Motor neuron (in vitro differentiated cells): ENCODE measurements at regions not wholly inside any gene's neighbourhood (a gene's known extent, or its start where the extent isn't known, plus 50 kb on each side); places are given as distances from the start of the nearest gene placed in this dataset.
"Not testable (repeated sequence)": the region's sequence is repeated elsewhere in the genome, so short reads cannot be mapped to it uniquely, and the experiment has no call there.

Source experiments
- ATAC-seq, 8 experiments: fragments of 200-7000 bp; cut with Tn5 transposase; replicated peaks in 6 of 8; 2 replicates each; pipeline ENCODE4 v1.8.0; 2021; ENCODE audit warnings: mild to moderate bottlenecking in 8 of 8, moderate library complexity in 8 of 8
- H3K27ac ChIP-seq, 2 donors: fragments of 250-450 bp; sonication (Bioruptor Pico); 2 replicates each; pipeline ENCODE4 v1.9.0; 2021; ENCODE audit warnings: antibody characterized with exemption in 2 of 2, mild to moderate bottlenecking in 2 of 2, moderate library complexity in 1 of 2
- H3K4me1 ChIP-seq, 2 donors: fragments of 250-450 bp; sonication (Bioruptor Pico); replicated peaks in 1 of 2; 2 replicates each; pipeline ENCODE4 v1.6.1; 2021; ENCODE audit warnings: antibody characterized with exemption in 2 of 2, mild to moderate bottlenecking in 2 of 2, moderate library complexity in 1 of 2
- H3K4me3 ChIP-seq, 5 donors: fragments of 250-450 bp; sonication (Bioruptor Pico); 2 replicates each; pipeline ENCODE4 v1.9.0; 2021; ENCODE audit warnings: antibody characterized with exemption in 5 of 5, mild to moderate bottlenecking in 5 of 5, moderate library complexity in 4 of 5
- WGBS, 10 experiments: fragments of 450-650 bp; shearing (Covaris generic); methylation state at CpG; one replicate each; pipeline ENCODE4 v1.0.0; 2022; 5-methylcytosine and 5-hydroxymethylcytosine counted together
- in situ Hi-C, 9 experiments: fragments of 400-800 bp; cut with MboI; loops; one replicate each; pipeline ENCODE4 v1.15.0; 2021; ENCODE audit warnings: low sequenced_read_pairs in 9 of 9, low pct_unique_long_range_greater_than_20kb in 2 of 9; ENCODE audit not compliant: unreplicated experiment in 9 of 9

- 0 to 93% (median 44%) methylated on average over 2 to 4 of the region's 4 CpGs; no CpG with 5 or more reads in 4 of the 10 experiments for WGBS, 10 experiments
- Histone ChIP-seq H3K27ac (no peak overlapping the region), H3K4me3 (no peak overlapping the region), H3K4me1 (no peaks in the 10 kb centered on the region)
- ATAC-seq, result no peak
- in situ Hi-C loops, result no loop called here
Observed at GRCh38 chr1:38670544-38671122, 188.9 kb downstream of the RRAGC start.

GRCh38 chr1:38667626-38668025 lies 191.9 kb downstream of the RRAGC start:
- no peaks in the 10 kb centered on the region for H3K4me1 ChIP-seq
- WGBS, 10 experiments, result 0 to 73% (median 53%) methylated on average over 1 to 4 of the region's 4 CpGs; no CpG with 5 or more reads in 2 of the 10 experiments
- no peak overlapping the region for H3K4me3 ChIP-seq
- in situ Hi-C loops, result no loop called here
- no peak for ATAC-seq
- no peak overlapping the region for H3K27ac ChIP-seq

GRCh38 chr1:38662126-38662525 lies 197.4 kb downstream of the RRAGC start:
- ATAC-seq, result no peak
- in situ Hi-C loops, result no loop called here
- 33 to 100% (median 83%) methylated on average over 2 to 7 of the region's 7 CpGs; no CpG with 5 or more reads in 2 of the 10 experiments for WGBS, 10 experiments

DNA sequence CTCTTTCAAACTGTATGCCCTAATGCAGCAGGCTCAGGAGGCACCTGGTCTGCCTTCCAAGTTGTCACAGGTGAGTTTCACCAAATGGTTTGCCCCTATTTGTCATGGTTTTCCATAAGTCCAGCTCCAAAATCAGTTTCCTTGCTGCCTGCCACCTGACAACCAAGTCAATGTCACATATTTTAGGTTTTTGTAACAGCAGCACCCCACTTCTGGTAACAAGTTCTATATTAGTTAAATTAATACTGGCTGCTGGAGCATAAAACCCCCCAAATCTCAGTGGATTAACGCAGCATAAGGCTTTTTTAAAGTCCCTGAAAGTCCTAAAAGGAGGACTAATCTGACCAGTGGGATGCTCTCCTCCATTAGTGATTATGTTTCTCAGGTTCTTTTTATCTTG lies 200.7 kb downstream of the RRAGC start:
- in situ Hi-C loops, result no loop called here
- Histone ChIP-seq H3K27ac (no peak overlapping the region), H3K4me1 (peaks cover 5 to 10% of the 10 kb centered on the region in 2 donors), H3K4me3 (no peak overlapping the region)
- no peak for ATAC-seq
- 0 to 89% (median 43%) methylated on average over 1 of the region's 1 CpG; no CpG with 5 or more reads in 1 of the 10 experiments for WGBS, 10 experiments

More at GRCh38 chr1:38662126-38662525, 197.4 kb downstream of the RRAGC start:
- peaks cover 0 to 4% of the 10 kb centered on the region in 2 donors for H3K4me1 ChIP-seq
- H3K27ac ChIP-seq, result no peak overlapping the region
- no peak overlapping the region for H3K4me3 ChIP-seq

GRCh38 chr1:38657873-38658272 lies 201.7 kb downstream of the RRAGC start:
- in situ Hi-C loops, result no loop called here
- no peak overlapping the region for H3K4me3 ChIP-seq
- WGBS, 10 experiments, result 27 to 100% (median 86%) methylated on average over 1 to 2 of the region's 2 CpGs; no CpG with 5 or more reads in 2 of the 10 experiments
- ATAC-seq, result no peak
- no peak overlapping the region for H3K27ac ChIP-seq
- H3K4me1 ChIP-seq, result peaks cover 5 to 10% of the 10 kb centered on the region in 2 donors

- peaks cover 5 to 10% of the 10 kb centered on the region in 2 donors for H3K4me1 ChIP-seq
- in situ Hi-C loops, result no loop called here
- 0 to 78% (median 56%) methylated on average over 2 to 3 of the region's 3 CpGs; no CpG with 5 or more reads in 2 of the 10 experiments for WGBS, 10 experiments
- H3K4me3 ChIP-seq, result no peak overlapping the region
- no peak overlapping the region for H3K27ac ChIP-seq
- ATAC-seq, result no peak
Observed at GRCh38 chr1:38657207-38657840, 202.2 kb downstream of the RRAGC start.

DNA sequence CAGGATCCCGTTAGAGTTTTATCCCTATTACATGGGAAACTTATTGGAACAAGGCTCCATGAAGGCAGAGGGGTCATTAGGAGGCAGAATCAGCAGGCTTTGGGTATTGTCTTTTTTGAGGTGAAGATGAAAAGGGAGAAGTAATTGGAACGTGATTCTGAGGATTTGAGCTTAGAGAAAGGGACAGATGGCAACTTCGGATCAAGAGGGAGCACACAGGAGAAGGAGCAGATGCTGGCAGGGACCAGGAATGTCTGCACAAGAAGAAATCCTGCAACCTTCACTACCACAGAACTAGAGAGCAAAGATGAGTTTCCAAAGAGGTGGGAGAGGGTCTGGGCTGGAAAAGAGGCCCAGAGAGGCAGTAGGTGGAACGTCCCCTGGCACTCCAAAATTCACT lies 202.8 kb downstream of the RRAGC start:
- in situ Hi-C loops, result no loop called here
- peaks cover 5 to 10% of the 10 kb centered on the region in 2 donors for H3K4me1 ChIP-seq
- ATAC-seq, result no peak
- 0 to 73% (median 26%) methylated on average over 1 to 4 of the region's 4 CpGs; no CpG with 5 or more reads in 1 of the 10 experiments for WGBS, 10 experiments
- H3K27ac ChIP-seq, result no peak overlapping the region
- H3K4me3 ChIP-seq, result no peak overlapping the region

DNA sequence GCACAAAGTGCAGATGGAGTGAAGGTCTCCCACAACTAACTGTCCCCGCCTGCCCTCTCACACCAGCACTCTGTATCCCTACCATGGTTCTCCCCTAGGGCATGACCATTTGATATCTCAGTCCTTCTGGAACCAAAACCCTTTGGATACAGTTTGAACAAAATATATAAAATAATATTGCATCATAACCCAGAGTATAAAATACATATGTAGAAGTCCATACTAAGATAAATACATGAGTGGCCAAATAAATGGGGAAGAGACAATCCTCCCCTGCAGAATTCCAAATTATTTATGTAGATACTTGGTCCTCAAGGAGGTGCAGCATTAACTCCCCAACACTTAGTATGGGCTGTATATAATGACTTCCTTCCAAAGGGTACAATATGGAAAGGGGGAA lies 207.4 kb downstream of the RRAGC start:
- in situ Hi-C loops, result no loop called here
- H3K4me3 ChIP-seq, result no peak overlapping the region
- H3K27ac ChIP-seq, result no peak overlapping the region
- 83 to 100% (median 88%) methylated on average over 1 of the region's 1 CpG; no CpG with 5 or more reads in 7 of the 10 experiments for WGBS, 10 experiments
- peaks cover 5 to 7% of the 10 kb centered on the region in 2 donors for H3K4me1 ChIP-seq
- ATAC-seq, result no peak

GRCh38 chr1:38651669-38652068 lies 207.9 kb downstream of the RRAGC start:
- Histone ChIP-seq H3K4me3 (no peak overlapping the region), H3K4me1 (peaks cover 1% of the 10 kb centered on the region in 2 donors), H3K27ac (no peak overlapping the region)
- in situ Hi-C loops, result no loop called here
- no peak for ATAC-seq
- 0 to 93% (median 71%) methylated on average over 1 to 8 of the region's 8 CpGs; no CpG with 5 or more reads in 4 of the 10 experiments for WGBS, 10 experiments

DNA sequence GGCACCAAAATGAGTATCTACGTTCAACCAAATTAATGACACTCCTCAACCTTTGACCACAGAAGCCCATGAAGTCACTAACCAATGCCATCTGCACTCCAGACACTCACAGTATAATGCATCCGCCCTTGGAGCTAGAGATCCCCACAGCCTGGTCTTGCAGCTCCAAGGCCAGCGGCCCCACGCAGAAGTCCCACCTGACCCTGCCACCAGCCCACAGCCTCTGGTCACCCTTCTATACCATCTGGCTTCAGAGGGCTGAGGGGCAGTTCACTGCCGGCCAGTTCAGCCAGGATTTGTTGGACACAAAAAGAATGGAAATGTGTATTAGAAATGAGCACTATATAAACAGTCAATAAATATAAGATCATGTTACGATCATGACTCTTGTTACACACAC lies 211.2 kb downstream of the RRAGC start:
- Histone ChIP-seq H3K27ac (no peak overlapping the region), H3K4me1 (no peaks in the 10 kb centered on the region), H3K4me3 (no peak overlapping the region)
- 0 to 100% (median 80%) methylated on average over 1 to 6 of the region's 6 CpGs; no CpG with 5 or more reads in 1 of the 10 experiments for WGBS, 10 experiments
- no peak for ATAC-seq
- in situ Hi-C loops, result no loop called here

- ATAC-seq, H3K4me3 ChIP-seq, H3K27ac ChIP-seq, H3K4me1 ChIP-seq, in situ Hi-C loops: not testable (repeated sequence)
- WGBS, 10 experiments, result no CpG with 5 or more reads among the region's 34 CpGs
Observed at GRCh38 chr1:38647341-38647740, 212.2 kb downstream of the RRAGC start.

DNA sequence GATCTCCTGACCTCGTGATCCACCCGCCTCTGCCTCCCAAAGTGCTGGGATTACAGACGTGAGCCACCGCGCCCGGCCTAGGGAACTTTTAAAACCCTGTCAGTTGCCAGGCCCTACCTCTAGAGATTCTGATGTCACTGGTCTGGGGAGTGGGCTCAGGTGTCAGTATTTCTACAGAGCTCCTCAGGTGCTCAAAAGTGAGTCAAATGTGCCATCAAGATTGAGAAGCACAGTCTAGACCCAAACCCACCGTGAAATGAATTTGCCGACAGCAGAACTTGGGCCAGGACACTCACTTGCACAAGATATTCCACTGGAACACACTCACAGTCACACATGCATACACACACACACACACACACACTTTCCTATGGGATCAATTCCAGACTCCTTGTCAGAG lies 215.5 kb downstream of the RRAGC start:
- Histone ChIP-seq H3K27ac (no peak overlapping the region), H3K4me3 (no peak overlapping the region), H3K4me1 (no peaks in the 10 kb centered on the region)
- 20 to 100% (median 95%) methylated on average over 1 to 6 of the region's 8 CpGs; no CpG with 5 or more reads in 6 of the 10 experiments for WGBS, 10 experiments
- no peak for ATAC-seq
- in situ Hi-C loops, result no loop called here

DNA sequence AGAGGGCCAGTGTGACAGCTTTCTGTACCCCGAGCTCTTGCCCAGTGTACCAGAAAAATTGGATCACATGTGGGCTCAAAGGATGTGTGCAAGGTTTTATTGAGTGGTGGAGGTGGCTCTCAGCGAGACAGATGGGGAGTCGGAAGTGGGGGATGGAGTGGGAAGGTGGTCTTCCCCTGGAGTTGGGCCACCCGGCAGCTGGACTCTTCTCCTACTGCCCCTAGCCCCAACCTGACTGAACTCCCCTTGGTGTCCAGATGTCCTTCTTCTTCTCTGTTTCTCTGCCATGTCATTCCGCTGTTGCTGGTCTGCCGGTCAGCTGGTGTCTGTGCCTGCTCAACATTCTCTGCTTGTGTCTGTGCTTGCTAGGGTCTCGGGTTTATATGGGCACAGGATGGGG lies 217.9 kb downstream of the RRAGC start:
- ATAC-seq, result no peak

More for the DNA sequence above, 217.9 kb downstream of the RRAGC start:
- in situ Hi-C loops, result no loop called here
- Histone ChIP-seq H3K27ac (no peak overlapping the region), H3K4me1 (peaks cover 0 to 4% of the 10 kb centered on the region in 2 donors), H3K4me3 (no peak overlapping the region)
- 10 to 94% (median 86%) methylated on average over 1 to 6 of the region's 7 CpGs; no CpG with 5 or more reads in 3 of the 10 experiments for WGBS, 10 experiments
